ENCODE measurements at regions not wholly inside any gene's neighbourhood (a gene's known extent, or its start where the extent isn't known, plus 50 kb on each side); places are given as distances from the start of the nearest gene placed in this dataset.

DNA sequence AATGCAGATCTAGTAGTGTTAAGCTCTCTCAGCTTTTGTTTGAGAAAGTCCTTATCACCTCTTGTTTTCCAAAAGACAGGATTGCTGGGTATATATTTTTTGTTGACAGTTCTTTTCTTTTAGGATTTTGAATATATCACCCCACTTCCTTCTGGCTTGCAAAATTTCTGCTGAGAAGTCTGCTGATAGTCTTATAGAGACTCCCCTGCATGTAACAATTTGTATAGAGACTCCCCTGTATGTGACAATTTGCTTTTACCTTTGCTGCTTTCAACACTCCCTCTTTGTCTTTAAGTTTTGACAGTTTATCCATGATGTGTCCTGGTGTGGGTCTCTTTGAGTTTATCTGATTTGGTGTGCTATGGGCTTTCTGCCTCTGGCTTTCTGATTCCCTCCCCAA is 115.0 kb upstream of the CCDC85A start:
- H3K27me3 ChIP-seq (replicated peaks): no peaks in the 10 kb centered on the region
- TF ChIP-seq, protein P1, sequence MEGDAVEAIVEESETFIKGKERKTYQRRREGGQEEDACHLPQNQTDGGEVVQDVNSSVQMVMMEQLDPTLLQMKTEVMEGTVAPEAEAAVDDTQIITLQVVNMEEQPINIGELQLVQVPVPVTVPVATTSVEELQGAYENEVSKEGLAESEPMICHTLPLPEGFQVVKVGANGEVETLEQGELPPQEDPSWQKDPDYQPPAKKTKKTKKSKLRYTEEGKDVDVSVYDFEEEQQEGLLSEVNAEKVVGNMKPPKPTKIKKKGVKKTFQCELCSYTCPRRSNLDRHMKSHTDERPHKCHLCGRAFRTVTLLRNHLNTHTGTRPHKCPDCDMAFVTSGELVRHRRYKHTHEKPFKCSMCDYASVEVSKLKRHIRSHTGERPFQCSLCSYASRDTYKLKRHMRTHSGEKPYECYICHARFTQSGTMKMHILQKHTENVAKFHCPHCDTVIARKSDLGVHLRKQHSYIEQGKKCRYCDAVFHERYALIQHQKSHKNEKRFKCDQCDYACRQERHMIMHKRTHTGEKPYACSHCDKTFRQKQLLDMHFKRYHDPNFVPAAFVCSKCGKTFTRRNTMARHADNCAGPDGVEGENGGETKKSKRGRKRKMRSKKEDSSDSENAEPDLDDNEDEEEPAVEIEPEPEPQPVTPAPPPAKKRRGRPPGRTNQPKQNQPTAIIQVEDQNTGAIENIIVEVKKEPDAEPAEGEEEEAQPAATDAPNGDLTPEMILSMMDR (IDR thresholded peaks at IDR 0.05; ENCODE audit: low read depth, low read length, missing control alignments): no peak
- DNase-seq: no peak
- no peaks in the 10 kb centered on the region for H3K36me3 ChIP-seq (replicated peaks)
- H3K4me3 ChIP-seq (ENCODE audit: low read depth, low read length): no peak overlapping the region
- no peak overlapping the region for H3K27ac ChIP-seq
- in situ Hi-C loops (cut with HindIII; ENCODE audit: low pct_ligation_motif_present, low sequenced_read_pairs): no loop called here

- Histone ChIP-seq H3K27ac (no peak overlapping the region), H3K36me3 (replicated peaks) (no peaks in the 10 kb centered on the region), H3K4me3 (ENCODE audit: low read depth, low read length) (no peak overlapping the region), H3K27me3 (replicated peaks) (no peaks in the 10 kb centered on the region)
- TF ChIP-seq, protein P1 (IDR thresholded peaks at IDR 0.05; ENCODE audit: low read depth, low read length, missing control alignments): peak; percentile 50
- in situ Hi-C loops (cut with HindIII; ENCODE audit: low pct_ligation_motif_present, low sequenced_read_pairs): no loop called here
- DNase-seq: no peak
Observed at GRCh38 chr2:56077359-56077915, 106.4 kb upstream of the CCDC85A start.

DNA sequence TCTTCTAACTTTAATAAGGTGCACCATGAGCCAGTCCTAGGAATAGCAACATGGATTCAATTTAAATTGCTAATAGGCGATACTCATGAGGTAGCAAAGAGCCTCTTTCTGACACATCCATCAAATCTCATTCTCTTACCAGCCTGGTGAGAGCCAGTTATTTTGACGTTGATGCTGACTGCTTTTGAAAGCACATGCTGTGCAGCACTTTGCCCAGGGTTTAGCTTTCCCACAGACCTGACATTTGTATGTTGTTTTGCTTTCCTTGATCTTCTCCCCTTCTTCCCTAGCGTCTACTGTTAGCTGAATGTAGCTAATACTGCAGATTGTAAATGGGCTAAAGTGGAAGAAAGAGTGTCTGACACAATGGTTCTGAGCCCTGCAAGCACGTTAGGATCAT is 101.1 kb upstream of the CCDC85A start:
- H3K36me3 ChIP-seq (replicated peaks): no peaks in the 10 kb centered on the region
- no peak overlapping the region for H3K27ac ChIP-seq
- TF ChIP-seq, protein P1 (IDR thresholded peaks at IDR 0.05; ENCODE audit: low read depth, low read length, missing control alignments): no peak
- no peaks in the 10 kb centered on the region for H3K27me3 ChIP-seq (replicated peaks)
- H3K4me3 ChIP-seq (ENCODE audit: low read depth, low read length): no peak overlapping the region
- DNase-seq: no peak
- in situ Hi-C loops (cut with HindIII; ENCODE audit: low pct_ligation_motif_present, low sequenced_read_pairs): no loop called here

DNA sequence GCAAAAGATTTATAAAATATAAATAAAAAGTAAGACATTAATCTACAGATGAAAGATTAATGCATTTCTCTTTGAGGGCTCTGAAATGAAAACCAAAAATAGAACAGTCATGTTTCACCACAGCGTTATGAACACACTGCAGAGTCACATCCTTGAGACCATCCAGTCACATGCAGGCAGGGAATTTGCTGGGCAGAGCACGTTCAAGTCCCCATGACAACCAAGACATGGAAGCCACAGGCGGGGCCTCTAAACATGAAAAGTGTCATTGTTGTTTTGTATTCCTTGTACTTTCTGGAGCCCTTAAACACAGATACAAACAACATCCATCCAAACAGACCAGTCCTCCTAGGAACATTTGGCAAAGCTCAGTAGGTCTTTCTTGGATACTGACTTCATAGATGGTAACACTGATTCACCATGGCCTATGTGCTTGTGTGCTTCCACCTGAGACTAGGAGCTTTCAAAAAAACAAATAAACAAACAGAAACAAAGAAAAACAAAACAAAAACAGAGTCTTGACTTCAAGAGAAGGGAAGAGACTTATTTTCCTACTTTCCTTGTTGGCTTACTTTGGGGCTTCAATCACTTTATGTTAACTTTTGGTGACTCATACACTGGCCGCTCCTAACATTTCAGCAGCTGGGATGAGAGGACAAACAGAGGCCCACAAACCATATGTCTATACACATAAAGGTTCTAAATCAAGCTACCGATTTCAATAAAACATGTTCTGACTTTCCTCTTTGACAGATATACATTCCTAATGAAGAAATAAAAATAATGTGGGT is 99.5 kb upstream of the CCDC85A start:
- H3K27me3 ChIP-seq (replicated peaks): no peaks in the 10 kb centered on the region
- in situ Hi-C loops (cut with HindIII; ENCODE audit: low pct_ligation_motif_present, low sequenced_read_pairs): no loop called here
- no peak overlapping the region for H3K27ac ChIP-seq
- TF ChIP-seq, protein P1 (IDR thresholded peaks at IDR 0.05; ENCODE audit: low read depth, low read length, missing control alignments): no peak
- DNase-seq: no peak
- H3K4me3 ChIP-seq (ENCODE audit: low read depth, low read length): no peak overlapping the region
- H3K36me3 ChIP-seq (replicated peaks): no peaks in the 10 kb centered on the region

DNA sequence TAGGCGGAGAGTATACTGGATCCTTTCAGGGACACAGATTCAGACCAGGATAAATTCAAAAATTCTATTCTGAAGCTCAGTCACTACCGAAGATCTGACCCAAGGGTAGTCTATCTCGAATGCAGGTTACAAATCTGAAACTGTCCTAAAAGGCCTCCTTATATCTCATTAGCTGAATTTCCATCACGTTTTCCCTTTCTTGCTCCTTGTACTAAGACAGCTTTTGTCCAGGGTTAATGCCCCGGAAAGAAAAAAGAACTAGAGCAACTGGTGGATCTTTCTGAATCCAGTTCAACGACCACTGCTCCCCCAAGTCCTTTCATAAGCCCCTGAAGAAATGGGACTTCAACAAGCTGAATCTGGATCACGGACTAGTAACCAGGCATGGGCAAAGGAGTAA is 97.5 kb upstream of the CCDC85A start:
- no peaks in the 10 kb centered on the region for H3K27me3 ChIP-seq (replicated peaks)
- no peaks in the 10 kb centered on the region for H3K36me3 ChIP-seq (replicated peaks)

More for the DNA sequence above, 97.5 kb upstream of the CCDC85A start:
- in situ Hi-C loops (cut with HindIII; ENCODE audit: low pct_ligation_motif_present, low sequenced_read_pairs): no loop called here
- H3K4me3 ChIP-seq (ENCODE audit: low read depth, low read length): no peak overlapping the region
- TF ChIP-seq, protein P1 (IDR thresholded peaks at IDR 0.05; ENCODE audit: low read depth, low read length, missing control alignments): no peak
- H3K27ac ChIP-seq: no peak overlapping the region
- no peak for DNase-seq
